Activated CD4-positive, alpha-beta memory T cell treated with anti-CD3 and anti-CD28 coated beads for 36 hours (primary cell): ENCODE measurements at regions not wholly inside any gene's neighbourhood (a gene's known extent, or its start where the extent isn't known, plus 50 kb on each side); places are given as distances from the start of the nearest gene placed in this dataset.

Source experiments
- CTCF ChIA-PET: fragments of 350-600 bp; sonication (Branson Sonifier 250); formaldehyde crosslinking; loops from one replicate; lab custom pipeline; 2021; ENCODE audit warnings: antibody characterized with exemption, inconsistent platforms; lab: Charles Lee
- POLR2A ChIA-PET: fragments of 350-600 bp; sonication (Branson Sonifier 250); formaldehyde crosslinking; loops from one replicate; lab custom pipeline; 2021; ENCODE audit warnings: antibody characterized with exemption; lab: Charles Lee
- DNase-seq: peaks from one replicate; pipeline ENCODE4 v3.0.0-alpha.2; 2020
- H3K27ac Mint-ChIP-seq: one replicate; pipeline ENCODE4 v1.8.0; 2021; ENCODE audit warnings: mixed read lengths
- H3K27me3 Mint-ChIP-seq: one replicate; pipeline ENCODE4 v1.8.0; 2021; ENCODE audit warnings: mixed read lengths
- H3K36me3 Mint-ChIP-seq: one replicate; pipeline ENCODE4 v1.8.0; 2021; ENCODE audit warnings: mixed read lengths
- H3K4me1 Mint-ChIP-seq: one replicate; pipeline ENCODE4 v1.8.0; 2021; ENCODE audit warnings: low read depth, mixed read lengths
- H3K4me3 Mint-ChIP-seq: one replicate; pipeline ENCODE4 v1.8.0; 2021; ENCODE audit warnings: mild to moderate bottlenecking, mixed read lengths
- H3K9me3 Mint-ChIP-seq: one replicate; pipeline ENCODE4 v1.8.0; 2021; ENCODE audit warnings: mixed read lengths
- intact Hi-C: fragments of 100-400 bp; cut with micrococcal nuclease; formaldehyde crosslinking; loops from one replicate; pipeline ENCODE4 v1.15.1; 2023

DNA sequence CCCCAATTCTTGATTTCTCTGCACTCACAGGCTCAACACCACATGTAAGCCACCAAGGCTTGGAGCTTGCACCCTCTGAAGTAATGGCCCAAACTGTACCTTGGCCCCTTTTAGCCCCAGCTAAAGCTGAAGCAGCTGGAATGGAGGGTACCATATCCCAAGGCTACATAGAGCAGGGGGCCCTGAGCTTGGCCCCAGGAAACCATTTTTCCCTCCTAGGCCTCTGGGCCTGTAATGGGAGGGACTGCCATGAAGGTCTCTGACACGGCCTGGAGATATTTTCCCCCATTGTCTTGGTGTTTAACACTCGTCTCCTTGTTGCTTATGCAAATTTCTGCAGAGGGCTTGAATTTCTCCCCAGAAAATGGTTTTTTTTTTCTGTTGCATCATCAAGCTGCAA is 69.7 kb downstream of the SKA1 start:
- Mint-ChIP-seq H3K4me3 (no peak overlapping the region), H3K36me3 (no peaks in the 10 kb centered on the region), H3K27me3 (peaks cover 6% of the 10 kb centered on the region), H3K4me1 (no peaks in the 10 kb centered on the region), H3K27ac (no peak overlapping the region), H3K9me3 (peaks cover 7% of the 10 kb centered on the region)
- no peak for DNase-seq
- ChIA-PET POLR2A (no interaction called here), CTCF (interaction anchor here (1.4 kb wide), 1 partner anchor 15 kb away, joined by 3 read pairs; no protein-coding TSS in a partner anchor)
- intact Hi-C loops, result no loop called here

GRCh38 chr18:50446629-50447028 is 71.8 kb downstream of the SKA1 start:
- Mint-ChIP-seq H3K27me3 (peaks cover 6% of the 10 kb centered on the region), H3K27ac (no peak overlapping the region), H3K36me3 (no peaks in the 10 kb centered on the region), H3K4me3 (no peak overlapping the region), H3K4me1 (no peaks in the 10 kb centered on the region), H3K9me3 (peaks cover 7% of the 10 kb centered on the region)
- CTCF ChIA-PET, result no interaction called here
- DNase-seq, result no peak
- POLR2A ChIA-PET, result no interaction called here
- intact Hi-C loops, result no loop called here

- Mint-ChIP-seq H3K27ac (no peak overlapping the region), H3K27me3 (peaks cover 6% of the 10 kb centered on the region), H3K4me3 (no peak overlapping the region), H3K9me3 (peaks cover 7% of the 10 kb centered on the region), H3K4me1 (no peaks in the 10 kb centered on the region), H3K36me3 (no peaks in the 10 kb centered on the region)
- intact Hi-C loops, result no loop called here
- no peak for DNase-seq
- CTCF ChIA-PET, result no interaction called here
- POLR2A ChIA-PET, result no interaction called here
These were observed 72.4 kb downstream of the SKA1 start for GRCh38 chr18:50447102-50447741.

GRCh38 chr18:50447952-50448351 is 73.1 kb downstream of the SKA1 start:
- CTCF ChIA-PET, result no interaction called here
- no peak overlapping the region for H3K4me3 Mint-ChIP-seq
- H3K4me1 Mint-ChIP-seq, result no peaks in the 10 kb centered on the region
- intact Hi-C loops, result no loop called here
- peaks cover 7% of the 10 kb centered on the region for H3K27me3 Mint-ChIP-seq
- peaks cover 7% of the 10 kb centered on the region for H3K9me3 Mint-ChIP-seq
- POLR2A ChIA-PET, result no interaction called here
- no peak overlapping the region for H3K27ac Mint-ChIP-seq
- DNase-seq, result no peak
- no peaks in the 10 kb centered on the region for H3K36me3 Mint-ChIP-seq

GRCh38 chr18:50451100-50451842 is 76.4 kb downstream of the SKA1 start:
- Mint-ChIP-seq H3K27ac (no peak overlapping the region), H3K27me3 (peaks cover 12% of the 10 kb centered on the region), H3K4me3 (no peak overlapping the region), H3K36me3 (no peaks in the 10 kb centered on the region), H3K4me1 (no peaks in the 10 kb centered on the region), H3K9me3 (no peaks in the 10 kb centered on the region)
- DNase-seq, result no peak
- intact Hi-C loops, result no loop called here
- CTCF ChIA-PET, result no interaction called here
- POLR2A ChIA-PET, result no interaction called here

- Mint-ChIP-seq H3K4me3 (no peak overlapping the region), H3K9me3 (no peaks in the 10 kb centered on the region), H3K4me1 (no peaks in the 10 kb centered on the region), H3K36me3 (no peaks in the 10 kb centered on the region), H3K27ac (no peak overlapping the region), H3K27me3 (peaks cover 8% of the 10 kb centered on the region)
- no peak for DNase-seq
- ChIA-PET CTCF (no interaction called here), POLR2A (no interaction called here)
- intact Hi-C loops, result no loop called here
These were observed 78.3 kb downstream of the SKA1 start for GRCh38 chr18:50453014-50453680.

DNA sequence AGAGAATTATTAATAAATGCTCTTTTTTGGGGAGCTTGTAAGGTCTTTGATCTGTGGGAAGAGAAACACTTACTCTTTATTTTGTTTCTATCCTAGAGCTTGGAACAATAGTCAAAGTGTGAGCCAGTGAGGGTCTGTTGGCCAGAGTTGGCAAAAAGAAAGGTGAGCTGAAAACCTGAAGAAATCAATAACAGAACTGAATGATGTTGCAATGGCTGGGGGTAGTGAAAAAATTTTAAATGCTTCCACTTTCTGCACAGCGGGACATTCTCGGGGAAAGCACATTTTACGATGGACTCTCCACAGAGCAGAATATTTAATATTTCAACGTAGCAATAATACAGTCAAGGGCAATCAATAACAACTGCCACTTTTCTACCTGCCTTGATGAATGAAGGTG is 78.9 kb downstream of the SKA1 start:
- peaks cover 6% of the 10 kb centered on the region for H3K27me3 Mint-ChIP-seq
- H3K36me3 Mint-ChIP-seq, result no peaks in the 10 kb centered on the region
- ChIA-PET POLR2A (no interaction called here), CTCF (no interaction called here)
- intact Hi-C loops, result no loop called here
- DNase-seq, result no peak
- no peaks in the 10 kb centered on the region for H3K9me3 Mint-ChIP-seq
- H3K4me3 Mint-ChIP-seq, result no peak overlapping the region
- no peaks in the 10 kb centered on the region for H3K4me1 Mint-ChIP-seq
- no peak overlapping the region for H3K27ac Mint-ChIP-seq

DNA sequence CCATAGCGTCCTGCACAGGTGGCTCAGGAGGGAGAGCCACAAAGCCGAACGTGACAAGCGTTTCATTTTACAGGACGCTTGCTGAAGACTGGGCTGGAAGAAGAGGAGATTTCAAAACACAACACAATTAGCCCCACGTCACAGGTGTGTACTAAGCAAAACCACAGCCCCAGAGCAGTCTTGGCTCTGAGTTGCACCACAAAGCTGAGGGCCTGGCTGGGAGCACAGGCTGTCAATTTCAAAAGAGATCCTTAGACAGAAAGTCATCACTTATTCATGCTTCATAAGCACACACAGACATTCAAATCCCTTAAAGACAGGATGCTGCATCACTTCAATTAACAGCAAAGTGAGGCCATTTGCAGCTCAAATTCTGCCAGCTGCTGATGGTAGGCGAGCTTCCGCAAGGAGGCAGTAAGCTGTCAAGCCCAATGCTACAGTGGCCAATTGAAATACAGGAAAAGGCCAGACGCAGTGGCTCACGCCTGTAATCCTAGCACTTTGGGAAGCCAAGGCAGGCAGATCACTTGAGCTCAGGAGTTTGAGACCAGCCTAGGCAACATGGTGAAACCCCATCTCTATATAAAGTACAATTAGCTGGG is 79.6 kb downstream of the SKA1 start:
- POLR2A ChIA-PET, result no interaction called here
- H3K27me3 Mint-ChIP-seq, result peaks cover 6% of the 10 kb centered on the region
- CTCF ChIA-PET, result no interaction called here

GRCh38 chr18:50456285-50456684 is 81.4 kb downstream of the SKA1 start:
- POLR2A ChIA-PET, result no interaction called here
- H3K4me3 Mint-ChIP-seq, result no peak overlapping the region

More for the DNA sequence above, 79.6 kb downstream of the SKA1 start:
- intact Hi-C loops, result no loop called here
- no peaks in the 10 kb centered on the region for H3K4me1 Mint-ChIP-seq
- no peak overlapping the region for H3K4me3 Mint-ChIP-seq
- DNase-seq, result no peak
- no peaks in the 10 kb centered on the region for H3K36me3 Mint-ChIP-seq
- H3K9me3 Mint-ChIP-seq, result no peaks in the 10 kb centered on the region
- H3K27ac Mint-ChIP-seq, result no peak overlapping the region

DNA sequence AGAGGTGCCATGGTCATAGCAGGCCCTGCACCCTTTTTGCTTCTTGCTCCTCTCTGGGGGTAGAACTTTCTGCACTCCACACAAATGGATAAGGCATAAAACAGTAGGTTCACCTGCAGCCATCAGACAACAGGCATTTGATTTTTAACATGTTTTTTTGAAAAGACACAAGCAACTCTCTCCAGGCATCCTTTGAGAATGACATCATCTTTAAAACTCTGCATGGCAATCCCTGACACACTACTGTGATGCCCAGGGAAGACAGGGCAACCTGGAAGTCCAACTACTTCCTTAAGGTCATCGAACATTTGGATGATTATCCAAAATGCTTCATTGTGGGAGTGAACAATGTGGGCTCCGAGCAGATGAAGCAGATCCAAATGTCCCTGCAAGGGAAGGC is 82.8 kb downstream of the SKA1 start:
- ChIA-PET POLR2A (no interaction called here), CTCF (no interaction called here)
- DNase-seq, result no peak
- Mint-ChIP-seq H3K4me3 (no peak overlapping the region), H3K9me3 (no peaks in the 10 kb centered on the region), H3K27ac (no peak overlapping the region), H3K27me3 (peaks cover 6% of the 10 kb centered on the region), H3K36me3 (no peaks in the 10 kb centered on the region), H3K4me1 (no peaks in the 10 kb centered on the region)
- intact Hi-C loops, result no loop called here

More at GRCh38 chr18:50456285-50456684, 81.4 kb downstream of the SKA1 start:
- no peak for DNase-seq
- no peaks in the 10 kb centered on the region for H3K36me3 Mint-ChIP-seq
- peaks cover 6% of the 10 kb centered on the region for H3K27me3 Mint-ChIP-seq
- no peaks in the 10 kb centered on the region for H3K9me3 Mint-ChIP-seq
- no peaks in the 10 kb centered on the region for H3K4me1 Mint-ChIP-seq
- no peak overlapping the region for H3K27ac Mint-ChIP-seq
- intact Hi-C loops, result no loop called here
- CTCF ChIA-PET, result interaction anchor here (0.8 kb wide), 1 partner anchor 794 kb away, joined by 3 read pairs; no protein-coding TSS in a partner anchor

- CTCF ChIA-PET, result no interaction called here
- no peaks in the 10 kb centered on the region for H3K9me3 Mint-ChIP-seq
- intact Hi-C loops, result no loop called here
- POLR2A ChIA-PET, result no interaction called here
- peaks cover 5% of the 10 kb centered on the region for H3K27me3 Mint-ChIP-seq
- no peak overlapping the region for H3K27ac Mint-ChIP-seq
- H3K4me3 Mint-ChIP-seq, result no peak overlapping the region
- no peak for DNase-seq
- no peaks in the 10 kb centered on the region for H3K36me3 Mint-ChIP-seq
- no peaks in the 10 kb centered on the region for H3K4me1 Mint-ChIP-seq
These were observed 83.5 kb downstream of the SKA1 start for GRCh38 chr18:50458366-50458765.

- Mint-ChIP-seq H3K4me1 (no peaks in the 10 kb centered on the region), H3K4me3 (no peak overlapping the region), H3K27ac (no peak overlapping the region), H3K36me3 (no peaks in the 10 kb centered on the region), H3K9me3 (no peaks in the 10 kb centered on the region), H3K27me3 (peaks cover 3% of the 10 kb centered on the region)
- POLR2A ChIA-PET, result no interaction called here
- intact Hi-C loops, result no loop called here
- no peak for DNase-seq
- CTCF ChIA-PET, result no interaction called here
These were observed 84.0 kb downstream of the SKA1 start for GRCh38 chr18:50458796-50459195.
